Esophagus (tissue), 2 donors: ENCODE measurements at regions not wholly inside any gene's neighbourhood (a gene's known extent, or its start where the extent isn't known, plus 50 kb on each side); places are given as distances from the start of the nearest gene placed in this dataset.

Experiments used
- H3K27ac ChIP-seq, 2 donors: one replicate each; pipeline ENCODE4 v1.5.1; 2013; ENCODE audit warnings: low read depth in 2 of 2, mild to moderate bottlenecking in 2 of 2, inconsistent platforms in 1 of 2, low read length in 1 of 2, moderate library complexity in 1 of 2
- H3K27me3 ChIP-seq, 2 donors: one replicate each; pipeline ENCODE4 v1.6.1; 2013; ENCODE audit warnings: low read length in 2 of 2, control low read depth in 1 of 2, mild to moderate bottlenecking in 1 of 2; ENCODE audit not compliant: insufficient read depth in 2 of 2, control insufficient read depth in 1 of 2
- H3K36me3 ChIP-seq, 2 donors: one replicate each; pipeline ENCODE4 v1.6.1; 2013; ENCODE audit warnings: low read length in 1 of 2; ENCODE audit not compliant: control insufficient read depth in 2 of 2, insufficient read depth in 2 of 2
- H3K4me1 ChIP-seq, 2 donors: one replicate each; pipeline ENCODE4 v1.6.1; 2013; ENCODE audit warnings: low read length in 1 of 2; ENCODE audit not compliant: control insufficient read depth in 2 of 2, insufficient read depth in 2 of 2
- H3K4me3 ChIP-seq, 2 donors: one replicate each; pipeline ENCODE4 v1.5.1; 2013; ENCODE audit warnings: low read length in 2 of 2, mild to moderate bottlenecking in 2 of 2, low read depth in 1 of 2, moderate library complexity in 1 of 2
- H3K9me3 ChIP-seq, 2 donors: one replicate each; pipeline ENCODE4 v1.6.1; 2013; ENCODE audit warnings: mild to moderate bottlenecking in 2 of 2, low read depth in 1 of 2, low read length in 1 of 2, moderate library complexity in 1 of 2; ENCODE audit not compliant: control insufficient read depth in 2 of 2, insufficient read depth in 1 of 2
- WGBS, 2 donors: extraction: QIAGEN DNeasy Blood & Tissue Kit; methylation state at CpG; one replicate each; pipeline ENCODE4 v1.1.7; 2013; 5-methylcytosine and 5-hydroxymethylcytosine counted together
- donor health status: healthy with polysubstance abuse.
- donor health status: Bipolar disorder and iron deficiency.

- H3K9me3 ChIP-seq: no peaks in the 10 kb centered on the region
- no peaks in the 10 kb centered on the region for H3K4me1 ChIP-seq
- H3K4me3 ChIP-seq: no peak overlapping the region
- WGBS, 2 donors: 84 to 92% methylated on average over 1 of the region's 1 CpG
- no peaks in the 10 kb centered on the region for H3K27me3 ChIP-seq
- no peak overlapping the region for H3K27ac ChIP-seq
- no peaks in the 10 kb centered on the region for H3K36me3 ChIP-seq
Observed at GRCh38 chr18:22627506-22627905, 209.8 kb upstream of the CTAGE1 start.

- Histone ChIP-seq H3K27ac (no peak overlapping the region), H3K36me3 (no peaks in the 10 kb centered on the region), H3K9me3 (no peaks in the 10 kb centered on the region), H3K4me1 (no peaks in the 10 kb centered on the region), H3K27me3 (no peaks in the 10 kb centered on the region), H3K4me3 (no peak overlapping the region)
- 77 to 78% methylated on average over 14 of the region's 14 CpGs for WGBS, 2 donors
Observed at GRCh38 chr18:22628795-22629510, 211.2 kb upstream of the CTAGE1 start.

GRCh38 chr18:22630980-22631379 lies 213.3 kb upstream of the CTAGE1 start:
- Histone ChIP-seq H3K9me3 (no peaks in the 10 kb centered on the region), H3K27ac (no peak overlapping the region), H3K36me3 (no peaks in the 10 kb centered on the region), H3K27me3 (no peaks in the 10 kb centered on the region), H3K4me3 (no peak overlapping the region), H3K4me1 (no peaks in the 10 kb centered on the region)
- WGBS, 2 donors: 96% methylated on average over 2 of the region's 2 CpGs

GRCh38 chr18:22632191-22632590 lies 214.5 kb upstream of the CTAGE1 start:
- WGBS, 2 donors: 52 to 58% methylated on average over 4 of the region's 4 CpGs
- H3K4me3 ChIP-seq: no peak overlapping the region
- no peaks in the 10 kb centered on the region for H3K27me3 ChIP-seq
- H3K27ac ChIP-seq: no peak overlapping the region
- H3K36me3 ChIP-seq: no peaks in the 10 kb centered on the region
- no peaks in the 10 kb centered on the region for H3K4me1 ChIP-seq
- H3K9me3 ChIP-seq: no peaks in the 10 kb centered on the region

GRCh38 chr18:22634464-22634863 lies 216.7 kb upstream of the CTAGE1 start:
- H3K27ac ChIP-seq: no peak overlapping the region
- no peaks in the 10 kb centered on the region for H3K27me3 ChIP-seq
- H3K9me3 ChIP-seq: no peaks in the 10 kb centered on the region
- H3K4me1 ChIP-seq: no peaks in the 10 kb centered on the region
- H3K4me3 ChIP-seq: no peak overlapping the region
- WGBS, 2 donors: 83 to 88% methylated on average over 3 of the region's 3 CpGs
- no peaks in the 10 kb centered on the region for H3K36me3 ChIP-seq

- WGBS, 2 donors: 84 to 100% methylated on average over 1 of the region's 1 CpG
Observed at GRCh38 chr18:22637787-22638186, 220.1 kb upstream of the CTAGE1 start.

GRCh38 chr18:22639026-22639463 lies 221.3 kb upstream of the CTAGE1 start:
- WGBS, 2 donors: 27 to 32% methylated on average over 2 of the region's 2 CpGs

More at GRCh38 chr18:22637787-22638186, 220.1 kb upstream of the CTAGE1 start:
- no peaks in the 10 kb centered on the region for H3K27me3 ChIP-seq
- no peaks in the 10 kb centered on the region for H3K36me3 ChIP-seq
- H3K9me3 ChIP-seq: no peaks in the 10 kb centered on the region
- no peaks in the 10 kb centered on the region for H3K4me1 ChIP-seq
- no peak overlapping the region for H3K4me3 ChIP-seq
- no peak overlapping the region for H3K27ac ChIP-seq

GRCh38 chr18:22639561-22639960 lies 221.8 kb upstream of the CTAGE1 start:
- Histone ChIP-seq H3K27me3 (no peaks in the 10 kb centered on the region), H3K4me1 (no peaks in the 10 kb centered on the region), H3K9me3 (no peaks in the 10 kb centered on the region), H3K36me3 (no peaks in the 10 kb centered on the region), H3K4me3 (no peak overlapping the region), H3K27ac (no peak overlapping the region)
- 77 to 82% methylated on average over 8 to 10 of the region's 10 CpGs for WGBS, 2 donors

More at GRCh38 chr18:22639026-22639463, 221.3 kb upstream of the CTAGE1 start:
- no peaks in the 10 kb centered on the region for H3K27me3 ChIP-seq
- no peak overlapping the region for H3K4me3 ChIP-seq
- H3K27ac ChIP-seq: no peak overlapping the region
- no peaks in the 10 kb centered on the region for H3K9me3 ChIP-seq
- H3K36me3 ChIP-seq: no peaks in the 10 kb centered on the region
- H3K4me1 ChIP-seq: no peaks in the 10 kb centered on the region

- WGBS, 2 donors: 65 to 75% methylated on average over 4 of the region's 4 CpGs
- no peak overlapping the region for H3K4me3 ChIP-seq
- no peak overlapping the region for H3K27ac ChIP-seq
- H3K27me3 ChIP-seq: no peaks in the 10 kb centered on the region
- no peaks in the 10 kb centered on the region for H3K9me3 ChIP-seq
- no peaks in the 10 kb centered on the region for H3K4me1 ChIP-seq
- H3K36me3 ChIP-seq: no peaks in the 10 kb centered on the region
Observed at GRCh38 chr18:22640281-22640842, 222.6 kb upstream of the CTAGE1 start.

- Histone ChIP-seq H3K9me3 (no peaks in the 10 kb centered on the region), H3K4me3 (no peak overlapping the region), H3K4me1 (no peaks in the 10 kb centered on the region), H3K27ac (no peak overlapping the region), H3K27me3 (no peaks in the 10 kb centered on the region), H3K36me3 (no peaks in the 10 kb centered on the region)
- WGBS, 2 donors: 66% methylated on average over 4 of the region's 4 CpGs
Observed at GRCh38 chr18:22641958-22642357, 224.2 kb upstream of the CTAGE1 start.
